SK-N-SH treated with all-trans-retinoic acid at 6 μM for 48 hours (cell line): ENCODE measurements at regions not wholly inside any gene's neighbourhood (a gene's known extent, or its start where the extent isn't known, plus 50 kb on each side); places are given as distances from the start of the nearest gene placed in this dataset.

Experiments used
- ATAC-seq: fragments of 200-7000 bp; cut with Tn5 transposase; 3 replicates; pipeline ENCODE4 v1.9.1; 2020; ENCODE audit warnings: mild to moderate bottlenecking, moderate library complexity
- ARNTL ChIP-seq: fragments of 450-650 bp; formaldehyde crosslinking; IDR thresholded peaks from 2 replicates; pipeline ENCODE4 v1.5.0; 2020; ENCODE audit warnings: low read depth, mild to moderate bottlenecking, moderate library complexity, borderline replicate concordance
- CSDC2 ChIP-seq: fragments of 250-450 bp; sonication (Bioruptor Pico); IDR thresholded peaks from 2 replicates; pipeline ENCODE4 v1.5.0; 2020; ENCODE audit warnings: mild to moderate bottlenecking, moderate library complexity
- ESRRG ChIP-seq: fragments of 250-450 bp; sonication (Bioruptor Pico); IDR thresholded peaks from 2 replicates; pipeline ENCODE4 v1.6.1; 2021; ENCODE audit warnings: mild to moderate bottlenecking
- GLIS3 ChIP-seq: fragments of 250-450 bp; sonication (Bioruptor Pico); IDR thresholded peaks from 2 replicates; pipeline ENCODE4 v1.5.0; 2020; ENCODE audit warnings: mild to moderate bottlenecking, moderate library complexity
- ISL1 ChIP-seq: fragments of 250-450 bp; sonication (Bioruptor Pico); IDR thresholded peaks from 2 replicates; pipeline ENCODE4 v2.1.2; 2022; ENCODE audit warnings: mild to moderate bottlenecking, moderate library complexity
- PPARA ChIP-seq: fragments of 250-450 bp; sonication (Bioruptor Pico); IDR thresholded peaks from 2 replicates; pipeline ENCODE4 v1.5.0; 2020; ENCODE audit warnings: mild to moderate bottlenecking, borderline replicate concordance
- SNAI2 ChIP-seq: fragments of 250-450 bp; sonication (Bioruptor Pico); IDR thresholded peaks from 2 replicates; pipeline ENCODE4 v1.5.0; 2020; ENCODE audit warnings: mild to moderate bottlenecking, moderate library complexity
- TCF4 ChIP-seq: fragments of 250-450 bp; sonication (Bioruptor Pico); IDR thresholded peaks from 2 replicates; pipeline ENCODE4 v1.8.0; 2021; ENCODE audit warnings: mild to moderate bottlenecking, moderate library complexity, borderline replicate concordance
- TOX ChIP-seq: fragments of 250-450 bp; sonication (Bioruptor Pico); IDR thresholded peaks from 2 replicates; pipeline ENCODE4 v1.8.0; 2021; ENCODE audit warnings: mild to moderate bottlenecking, moderate library complexity, borderline replicate concordance
- ZC3H10 ChIP-seq: fragments of 250-450 bp; sonication (Bioruptor Pico); IDR thresholded peaks from 2 replicates; pipeline ENCODE4 v1.5.1; 2021; ENCODE audit warnings: mild to moderate bottlenecking, moderate library complexity
- ZFP3 ChIP-seq: fragments of 250-450 bp; sonication (Bioruptor Pico); IDR thresholded peaks from 2 replicates; pipeline ENCODE4 v1.5.0; 2020; ENCODE audit warnings: mild to moderate bottlenecking, moderate library complexity
- ZFP30 ChIP-seq: fragments of 450-650 bp; formaldehyde crosslinking; IDR thresholded peaks from 2 replicates; pipeline ENCODE4 v1.5.0; 2022; ENCODE audit warnings: mild to moderate bottlenecking, moderate library complexity
- ZNF70 ChIP-seq: fragments of 450-650 bp; formaldehyde crosslinking; IDR thresholded peaks from 2 replicates; pipeline ENCODE4 v1.5.0; 2020; ENCODE audit warnings: mild to moderate bottlenecking, moderate library complexity
- TF ChIP-seq, protein P1 (sequence below): fragments of 250-450 bp; sonication (Bioruptor Pico); IDR thresholded peaks from 2 replicates; pipeline ENCODE4 v1.8.0; 2021; ENCODE audit warnings: low read depth, mild to moderate bottlenecking, moderate library complexity, borderline replicate concordance
- TF ChIP-seq, protein P2 (sequence below): fragments of 250-450 bp; sonication (Bioruptor Pico); IDR thresholded peaks from 2 replicates; pipeline ENCODE4 v1.5.1; 2021; ENCODE audit warnings: mild to moderate bottlenecking, moderate library complexity
- TF ChIP-seq, protein P3 (sequence below): fragments of 250-450 bp; sonication (Bioruptor Pico); IDR thresholded peaks from 2 replicates; pipeline ENCODE4 v1.5.0; 2020; ENCODE audit warnings: mild to moderate bottlenecking, moderate library complexity
- TF ChIP-seq, protein P4 (sequence below): fragments of 250-450 bp; sonication (Bioruptor Pico); IDR thresholded peaks from 2 replicates; pipeline ENCODE4 v1.8.0; 2020; ENCODE audit warnings: mild to moderate bottlenecking, moderate library complexity, borderline replicate concordance
- TF ChIP-seq, protein P5 (sequence below): fragments of 250-450 bp; sonication (Bioruptor Pico); IDR thresholded peaks from 2 replicates; pipeline ENCODE4 v1.5.1; 2020; ENCODE audit warnings: low read depth, mild to moderate bottlenecking, moderate library complexity

DNA sequence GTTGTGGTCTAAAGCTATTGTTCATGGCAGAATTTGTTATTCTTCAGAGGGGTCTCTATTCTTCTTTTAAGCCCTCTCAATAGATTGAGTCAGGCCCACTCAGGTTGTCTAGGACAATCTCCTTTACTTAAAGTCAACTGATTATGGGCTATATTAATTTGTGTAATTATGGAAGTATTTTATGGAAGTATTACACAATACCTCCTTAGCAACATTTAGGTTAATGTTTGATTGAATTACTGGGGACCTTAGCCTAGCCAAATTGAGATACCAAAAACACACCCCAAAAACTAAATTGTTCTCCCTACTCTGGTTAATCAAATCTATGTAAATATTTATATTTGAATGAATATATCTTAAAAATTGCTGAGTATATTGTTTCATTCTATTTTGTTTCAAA lies 347.1 kb upstream of the GRIN3A start:
- ATAC-seq: no peak
- no peak for TF ChIP-seq ZFP30 (CRISPR knock-in tag)
- no peak for TF ChIP-seq TCF4 (CRISPR knock-in tag)
- TF ChIP-seq, protein P1, sequence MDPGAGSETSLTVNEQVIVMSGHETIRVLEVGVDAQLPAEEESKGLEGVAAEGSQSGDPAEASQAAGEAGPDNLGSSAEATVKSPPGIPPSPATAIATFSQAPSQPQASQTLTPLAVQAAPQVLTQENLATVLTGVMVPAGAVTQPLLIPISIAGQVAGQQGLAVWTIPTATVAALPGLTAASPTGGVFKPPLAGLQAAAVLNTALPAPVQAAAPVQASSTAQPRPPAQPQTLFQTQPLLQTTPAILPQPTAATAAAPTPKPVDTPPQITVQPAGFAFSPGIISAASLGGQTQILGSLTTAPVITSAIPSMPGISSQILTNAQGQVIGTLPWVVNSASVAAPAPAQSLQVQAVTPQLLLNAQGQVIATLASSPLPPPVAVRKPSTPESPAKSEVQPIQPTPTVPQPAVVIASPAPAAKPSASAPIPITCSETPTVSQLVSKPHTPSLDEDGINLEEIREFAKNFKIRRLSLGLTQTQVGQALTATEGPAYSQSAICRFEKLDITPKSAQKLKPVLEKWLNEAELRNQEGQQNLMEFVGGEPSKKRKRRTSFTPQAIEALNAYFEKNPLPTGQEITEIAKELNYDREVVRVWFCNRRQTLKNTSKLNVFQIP (CRISPR knock-in tag): no peak

DNA sequence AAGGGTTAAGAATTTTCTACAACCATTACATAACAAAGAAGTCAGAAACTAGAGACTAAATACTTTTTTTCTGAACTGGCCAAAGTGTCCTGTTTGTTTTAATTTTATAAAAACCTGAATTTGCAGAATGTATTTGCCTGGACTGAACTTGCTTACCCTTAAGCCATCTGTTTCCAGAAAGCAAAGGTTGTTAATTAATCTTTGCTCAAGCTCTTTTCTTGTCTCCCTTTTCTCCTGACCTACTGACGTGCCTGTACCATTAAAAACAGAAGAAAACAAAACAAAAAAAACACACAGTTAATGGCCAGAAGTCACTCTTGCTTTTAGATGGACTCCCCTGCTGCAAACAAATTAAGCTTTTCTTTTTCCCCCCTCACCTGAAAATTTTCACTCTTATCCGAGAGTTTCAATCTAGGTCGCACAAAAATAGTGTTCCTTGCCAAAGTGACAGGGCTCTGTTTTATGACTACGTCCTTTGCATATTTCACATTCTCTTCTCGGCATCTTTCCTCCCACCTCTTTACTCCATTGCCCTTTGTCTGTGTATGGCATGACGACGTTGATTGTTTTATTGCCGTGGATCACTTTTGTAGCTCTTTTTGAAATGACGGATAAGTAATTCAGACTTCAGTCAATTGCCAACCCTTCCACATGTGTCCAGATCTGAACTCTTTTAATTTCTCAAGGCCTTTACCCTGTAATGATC lies 333.8 kb upstream of the GRIN3A start:
- TF ChIP-seq ZC3H10 (CRISPR knock-in tag): no peak
- TF ChIP-seq ZNF70: no peak
- no peak for TF ChIP-seq ARNTL (CRISPR knock-in tag)
- TF ChIP-seq, protein P2, sequence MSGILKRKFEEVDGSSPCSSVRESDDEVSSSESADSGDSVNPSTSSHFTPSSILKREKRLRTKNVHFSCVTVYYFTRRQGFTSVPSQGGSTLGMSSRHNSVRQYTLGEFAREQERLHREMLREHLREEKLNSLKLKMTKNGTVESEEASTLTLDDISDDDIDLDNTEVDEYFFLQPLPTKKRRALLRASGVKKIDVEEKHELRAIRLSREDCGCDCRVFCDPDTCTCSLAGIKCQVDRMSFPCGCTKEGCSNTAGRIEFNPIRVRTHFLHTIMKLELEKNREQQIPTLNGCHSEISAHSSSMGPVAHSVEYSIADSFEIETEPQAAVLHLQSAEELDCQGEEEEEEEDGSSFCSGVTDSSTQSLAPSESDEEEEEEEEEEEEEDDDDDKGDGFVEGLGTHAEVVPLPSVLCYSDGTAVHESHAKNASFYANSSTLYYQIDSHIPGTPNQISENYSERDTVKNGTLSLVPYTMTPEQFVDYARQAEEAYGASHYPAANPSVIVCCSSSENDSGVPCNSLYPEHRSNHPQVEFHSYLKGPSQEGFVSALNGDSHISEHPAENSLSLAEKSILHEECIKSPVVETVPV (CRISPR knock-in tag): no peak
- TF ChIP-seq SNAI2 (CRISPR knock-in tag): no peak
- TF ChIP-seq, all 23 proteins: peak for 0
- no peak for ATAC-seq

DNA sequence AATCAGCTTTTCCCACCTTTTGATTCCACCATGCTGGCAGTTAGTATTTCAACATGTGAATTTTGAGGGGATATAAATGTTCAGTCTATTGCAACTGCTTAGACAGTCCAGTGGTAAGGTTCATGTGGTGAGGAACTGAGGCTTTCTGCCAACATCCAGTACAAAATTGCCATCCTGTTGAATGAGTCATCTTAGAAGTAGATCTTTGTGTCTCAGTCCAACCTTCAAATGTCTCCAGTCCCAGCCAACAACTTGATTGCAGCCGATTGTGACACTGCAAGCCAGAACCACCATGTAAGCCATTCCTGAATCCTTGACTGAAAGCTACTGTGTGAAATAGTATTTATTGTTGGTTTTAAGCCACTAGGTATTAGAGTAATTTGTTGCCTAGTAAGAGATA lies 331.5 kb upstream of the GRIN3A start:
- no peak for TF ChIP-seq ESRRG (CRISPR knock-in tag)
- TF ChIP-seq, protein P2 (CRISPR knock-in tag): no peak
- TF ChIP-seq, protein P3, sequence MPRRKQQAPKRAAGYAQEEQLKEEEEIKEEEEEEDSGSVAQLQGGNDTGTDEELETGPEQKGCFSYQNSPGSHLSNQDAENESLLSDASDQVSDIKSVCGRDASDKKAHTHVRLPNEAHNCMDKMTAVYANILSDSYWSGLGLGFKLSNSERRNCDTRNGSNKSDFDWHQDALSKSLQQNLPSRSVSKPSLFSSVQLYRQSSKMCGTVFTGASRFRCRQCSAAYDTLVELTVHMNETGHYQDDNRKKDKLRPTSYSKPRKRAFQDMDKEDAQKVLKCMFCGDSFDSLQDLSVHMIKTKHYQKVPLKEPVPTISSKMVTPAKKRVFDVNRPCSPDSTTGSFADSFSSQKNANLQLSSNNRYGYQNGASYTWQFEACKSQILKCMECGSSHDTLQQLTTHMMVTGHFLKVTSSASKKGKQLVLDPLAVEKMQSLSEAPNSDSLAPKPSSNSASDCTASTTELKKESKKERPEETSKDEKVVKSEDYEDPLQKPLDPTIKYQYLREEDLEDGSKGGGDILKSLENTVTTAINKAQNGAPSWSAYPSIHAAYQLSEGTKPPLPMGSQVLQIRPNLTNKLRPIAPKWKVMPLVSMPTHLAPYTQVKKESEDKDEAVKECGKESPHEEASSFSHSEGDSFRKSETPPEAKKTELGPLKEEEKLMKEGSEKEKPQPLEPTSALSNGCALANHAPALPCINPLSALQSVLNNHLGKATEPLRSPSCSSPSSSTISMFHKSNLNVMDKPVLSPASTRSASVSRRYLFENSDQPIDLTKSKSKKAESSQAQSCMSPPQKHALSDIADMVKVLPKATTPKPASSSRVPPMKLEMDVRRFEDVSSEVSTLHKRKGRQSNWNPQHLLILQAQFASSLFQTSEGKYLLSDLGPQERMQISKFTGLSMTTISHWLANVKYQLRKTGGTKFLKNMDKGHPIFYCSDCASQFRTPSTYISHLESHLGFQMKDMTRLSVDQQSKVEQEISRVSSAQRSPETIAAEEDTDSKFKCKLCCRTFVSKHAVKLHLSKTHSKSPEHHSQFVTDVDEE (CRISPR knock-in tag): no peak
- no peak for ATAC-seq

DNA sequence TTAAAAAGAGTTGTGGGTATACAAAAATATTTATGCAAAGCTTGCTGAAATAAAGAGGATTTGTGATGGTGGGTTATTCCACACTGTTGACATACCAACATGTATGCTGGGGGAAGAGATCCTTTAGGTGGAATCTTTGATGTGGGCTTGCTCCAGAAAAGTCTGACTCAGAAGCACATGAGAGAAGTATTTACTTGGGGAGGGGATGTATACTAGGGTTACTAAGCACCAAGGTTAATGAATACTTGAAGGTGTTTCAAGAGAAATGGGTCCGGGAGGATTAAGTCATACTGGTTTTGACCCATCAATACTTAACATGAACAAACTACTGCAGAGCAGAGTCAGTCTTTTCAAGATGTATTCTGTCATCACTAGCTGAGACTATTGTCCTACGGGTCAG lies 316.4 kb upstream of the GRIN3A start:
- no peak for ATAC-seq
- TF ChIP-seq ZFP3 (CRISPR knock-in tag): no peak
- no peak for TF ChIP-seq ZFP30 (CRISPR knock-in tag)
- TF ChIP-seq GLIS3: no peak
- no peak for TF ChIP-seq PPARA
- no peak for TF ChIP-seq CSDC2
- no peak for TF ChIP-seq ZNF70

DNA sequence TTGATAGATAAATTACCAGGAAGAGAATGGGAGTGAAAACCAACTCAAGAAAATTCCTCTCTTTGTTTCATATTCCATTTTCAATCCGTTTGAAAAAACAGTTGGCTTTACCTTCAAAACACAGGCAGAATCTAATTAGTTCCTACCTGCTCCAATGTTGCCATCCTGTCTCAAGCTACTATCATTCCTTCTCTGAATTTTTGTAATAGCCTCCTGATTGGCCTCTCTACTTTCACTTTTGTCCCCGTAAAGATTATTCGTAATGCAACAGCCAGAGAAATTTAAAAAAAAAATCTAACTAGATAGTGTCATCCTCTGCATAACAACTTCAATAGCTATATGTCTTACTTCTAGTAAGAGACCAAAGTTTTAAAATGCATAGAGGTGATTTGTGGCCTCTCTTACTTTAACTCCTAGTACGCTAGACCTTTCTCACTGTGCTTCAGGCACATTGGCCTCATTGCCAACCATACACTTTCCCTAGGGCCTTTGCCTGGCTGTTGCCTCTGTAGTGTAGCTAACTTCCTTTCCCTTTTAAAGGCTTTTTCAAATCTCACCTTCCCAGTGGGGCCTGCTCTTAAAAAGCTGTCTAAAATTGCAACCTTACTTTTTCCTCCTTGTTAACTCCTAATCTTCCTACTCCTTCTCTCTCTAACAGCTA lies 311.3 kb upstream of the GRIN3A start:
- ATAC-seq: peak; percentile 65; the same call in 2 of the 3 replicates
- TF ChIP-seq, protein P1 (CRISPR knock-in tag): no peak
- TF ChIP-seq, protein P2 (CRISPR knock-in tag): no peak
- TF ChIP-seq TOX (CRISPR knock-in tag): no peak
- TF ChIP-seq ISL1 (CRISPR knock-in tag): no peak
- no peak for TF ChIP-seq ZFP3 (CRISPR knock-in tag)
- no peak for TF ChIP-seq SNAI2 (CRISPR knock-in tag)
- TF ChIP-seq GLIS3: no peak
- no peak for TF ChIP-seq CSDC2
- TF ChIP-seq ARNTL (CRISPR knock-in tag): no peak
- no peak for TF ChIP-seq ZNF70
- TF ChIP-seq, protein P4, sequence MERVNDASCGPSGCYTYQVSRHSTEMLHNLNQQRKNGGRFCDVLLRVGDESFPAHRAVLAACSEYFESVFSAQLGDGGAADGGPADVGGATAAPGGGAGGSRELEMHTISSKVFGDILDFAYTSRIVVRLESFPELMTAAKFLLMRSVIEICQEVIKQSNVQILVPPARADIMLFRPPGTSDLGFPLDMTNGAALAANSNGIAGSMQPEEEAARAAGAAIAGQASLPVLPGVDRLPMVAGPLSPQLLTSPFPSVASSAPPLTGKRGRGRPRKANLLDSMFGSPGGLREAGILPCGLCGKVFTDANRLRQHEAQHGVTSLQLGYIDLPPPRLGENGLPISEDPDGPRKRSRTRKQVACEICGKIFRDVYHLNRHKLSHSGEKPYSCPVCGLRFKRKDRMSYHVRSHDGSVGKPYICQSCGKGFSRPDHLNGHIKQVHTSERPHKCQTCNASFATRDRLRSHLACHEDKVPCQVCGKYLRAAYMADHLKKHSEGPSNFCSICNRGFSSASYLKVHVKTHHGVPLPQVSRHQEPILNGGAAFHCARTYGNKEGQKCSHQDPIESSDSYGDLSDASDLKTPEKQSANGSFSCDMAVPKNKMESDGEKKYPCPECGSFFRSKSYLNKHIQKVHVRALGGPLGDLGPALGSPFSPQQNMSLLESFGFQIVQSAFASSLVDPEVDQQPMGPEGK (CRISPR knock-in tag): no peak
- TF ChIP-seq, protein P5, sequence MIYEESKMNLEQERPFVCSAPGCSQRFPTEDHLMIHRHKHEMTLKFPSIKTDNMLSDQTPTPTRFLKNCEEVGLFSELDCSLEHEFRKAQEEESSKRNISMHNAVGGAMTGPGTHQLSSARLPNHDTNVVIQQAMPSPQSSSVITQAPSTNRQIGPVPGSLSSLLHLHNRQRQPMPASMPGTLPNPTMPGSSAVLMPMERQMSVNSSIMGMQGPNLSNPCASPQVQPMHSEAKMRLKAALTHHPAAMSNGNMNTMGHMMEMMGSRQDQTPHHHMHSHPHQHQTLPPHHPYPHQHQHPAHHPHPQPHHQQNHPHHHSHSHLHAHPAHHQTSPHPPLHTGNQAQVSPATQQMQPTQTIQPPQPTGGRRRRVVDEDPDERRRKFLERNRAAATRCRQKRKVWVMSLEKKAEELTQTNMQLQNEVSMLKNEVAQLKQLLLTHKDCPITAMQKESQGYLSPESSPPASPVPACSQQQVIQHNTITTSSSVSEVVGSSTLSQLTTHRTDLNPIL: no peak
- TF ChIP-seq PPARA: no peak
